ENCODE measurements at regions not wholly inside any gene's neighbourhood (a gene's known extent, or its start where the extent isn't known, plus 50 kb on each side); places are given as distances from the start of the nearest gene placed in this dataset.

GRCh38 chr2:121881038-121881437, 125.6 kb downstream of the TSN start:
- H3K4me3 ChIP-seq (ENCODE audit: low read length in 3 of 3): no peak overlapping the region
- intact Hi-C loops (cut with DNase I): no loop called here
- no peak overlapping the region for H3K27ac ChIP-seq (ENCODE audit: low read depth in 2 of 2, low read length in 2 of 2)
- DNase-seq (no peak), FAIRE-seq (no peak)
- H3K4me1 ChIP-seq (ENCODE audit: control insufficient read depth in 2 of 3, insufficient read depth in 2 of 3, low read depth in 1 of 3, low read length in 3 of 3): no peaks in the 10 kb centered on the region
- H3K9me3 ChIP-seq (ENCODE audit: control insufficient read depth in 2 of 3, insufficient read depth in 1 of 3, low read length in 3 of 3): no peaks in the 10 kb centered on the region
- no peak overlapping the region for H3K9ac ChIP-seq (ENCODE audit: low read length in 3 of 3)
- H3K27me3 ChIP-seq (ENCODE audit: control insufficient read depth, insufficient read depth, low read length): no peaks in the 10 kb centered on the region
- TF ChIP-seq CTCF (IDR thresholded peaks at IDR 0.05; ENCODE audit: borderline replicate concordance, extremely low read depth, insufficient read depth): no peak
- no peaks in the 10 kb centered on the region for H3K36me3 ChIP-seq (ENCODE audit: control insufficient read depth in 2 of 3, insufficient read depth in 3 of 3, low read length in 3 of 3)

- FAIRE-seq: no peak
- Histone ChIP-seq H3K4me3 (ENCODE audit: low read length in 3 of 3) (no peak overlapping the region), H3K4me1 (ENCODE audit: control insufficient read depth in 2 of 3, insufficient read depth in 2 of 3, low read depth in 1 of 3, low read length in 3 of 3) (no peaks in the 10 kb centered on the region), H3K27me3 (ENCODE audit: control insufficient read depth, insufficient read depth, low read length) (no peaks in the 10 kb centered on the region), H3K27ac (ENCODE audit: low read depth in 2 of 2, low read length in 2 of 2) (no peak overlapping the region), H3K36me3 (ENCODE audit: control insufficient read depth in 2 of 3, insufficient read depth in 3 of 3, low read length in 3 of 3) (no peaks in the 10 kb centered on the region), H3K9me3 (ENCODE audit: control insufficient read depth in 2 of 3, insufficient read depth in 1 of 3, low read length in 3 of 3) (no peaks in the 10 kb centered on the region), H3K9ac (ENCODE audit: low read length in 3 of 3) (no peak overlapping the region)
- TF ChIP-seq CTCF (IDR thresholded peaks at IDR 0.05; ENCODE audit: borderline replicate concordance, extremely low read depth, insufficient read depth): no peak
- intact Hi-C loops (cut with DNase I): no loop called here
- no peak for DNase-seq
Observed at GRCh38 chr2:121881950-121882349, 126.5 kb downstream of the TSN start.

- DNase-seq: no peak
- H3K36me3 ChIP-seq (ENCODE audit: control insufficient read depth in 2 of 3, insufficient read depth in 3 of 3, low read length in 3 of 3): no peaks in the 10 kb centered on the region
- no peaks in the 10 kb centered on the region for H3K9me3 ChIP-seq (ENCODE audit: control insufficient read depth in 2 of 3, insufficient read depth in 1 of 3, low read length in 3 of 3)
- intact Hi-C loops (cut with DNase I): no loop called here
- no peak overlapping the region for H3K27ac ChIP-seq (ENCODE audit: low read depth in 2 of 2, low read length in 2 of 2)
- no peaks in the 10 kb centered on the region for H3K27me3 ChIP-seq (ENCODE audit: control insufficient read depth, insufficient read depth, low read length)
- no peaks in the 10 kb centered on the region for H3K4me1 ChIP-seq (ENCODE audit: control insufficient read depth in 2 of 3, insufficient read depth in 2 of 3, low read depth in 1 of 3, low read length in 3 of 3)
- H3K9ac ChIP-seq (ENCODE audit: low read length in 3 of 3): no peak overlapping the region
- FAIRE-seq: no peak
- no peak overlapping the region for H3K4me3 ChIP-seq (ENCODE audit: low read length in 3 of 3)
- no peak for TF ChIP-seq CTCF (IDR thresholded peaks at IDR 0.05; ENCODE audit: borderline replicate concordance, extremely low read depth, insufficient read depth)
Observed at GRCh38 chr2:121884078-121884477, 128.6 kb downstream of the TSN start.

GRCh38 chr2:121884511-121884921, 129.1 kb downstream of the TSN start:
- Histone ChIP-seq H3K36me3 (ENCODE audit: control insufficient read depth in 2 of 3, insufficient read depth in 3 of 3, low read length in 3 of 3) (no peaks in the 10 kb centered on the region), H3K4me1 (ENCODE audit: control insufficient read depth in 2 of 3, insufficient read depth in 2 of 3, low read depth in 1 of 3, low read length in 3 of 3) (no peaks in the 10 kb centered on the region), H3K9me3 (ENCODE audit: control insufficient read depth in 2 of 3, insufficient read depth in 1 of 3, low read length in 3 of 3) (no peaks in the 10 kb centered on the region), H3K4me3 (ENCODE audit: low read length in 3 of 3) (no peak overlapping the region), H3K27ac (ENCODE audit: low read depth in 2 of 2, low read length in 2 of 2) (no peak overlapping the region), H3K27me3 (ENCODE audit: control insufficient read depth, insufficient read depth, low read length) (no peaks in the 10 kb centered on the region), H3K9ac (ENCODE audit: low read length in 3 of 3) (no peak overlapping the region)
- FAIRE-seq: no peak
- no peak for TF ChIP-seq CTCF (IDR thresholded peaks at IDR 0.05; ENCODE audit: borderline replicate concordance, extremely low read depth, insufficient read depth)
- intact Hi-C loops (cut with DNase I): no loop called here
- DNase-seq: no peak
